B cell (primary cell): ENCODE measurements at regions not wholly inside any gene's neighbourhood (a gene's known extent, or its start where the extent isn't known, plus 50 kb on each side); places are given as distances from the start of the nearest gene placed in this dataset.

ENCODE experiments used
- ATAC-seq: fragments of 200-7000 bp; cut with Tn5 transposase; one replicate; pipeline ENCODE4 v1.10.0; 2021; ENCODE audit warnings: low read depth, mild to moderate bottlenecking, moderate number of reproducible peaks, moderate library complexity
- CTCF ChIA-PET: fragments of 350-600 bp; sonication (Branson Sonifier 250); formaldehyde crosslinking; loops from one replicate; lab custom pipeline; 2021; ENCODE audit warnings: antibody characterized with exemption, inconsistent platforms; lab: Charles Lee
- POLR2A ChIA-PET: fragments of 350-600 bp; sonication (Branson Sonifier 250); formaldehyde crosslinking; loops from one replicate; lab custom pipeline; 2021; ENCODE audit warnings: antibody characterized with exemption; lab: Charles Lee
- DNase-seq: peaks from one replicate; pipeline ENCODE4 v3.0.0; 2013
- H2AFZ ChIP-seq: 2 replicates; pipeline ENCODE4 v1.6.1; 2012; ENCODE audit warnings: mild to moderate bottlenecking, low read depth, low read length; ENCODE audit not compliant: insufficient read depth, poor library complexity, severe bottlenecking
- H3K27ac ChIP-seq, 2 donors: 1 replicate in 1 of 2; 2 replicates in 1 of 2; pipeline ENCODE4 v1.5.1; 2012 to 2013; ENCODE audit warnings: low read length in 2 of 2, mild to moderate bottlenecking in 2 of 2, moderate library complexity in 1 of 2
- H3K27me3 ChIP-seq, 4 experiments: fragments of 200-600 bp in 1 of 4; sonication (generic) in 1 of 4; replicated peaks in 1 of 4; 1 replicate in 2 of 4; 2 replicates in 2 of 4; pipeline versions ENCODE4 v1.6.1 to v1.7.0; 2013 to 2016; ENCODE audit warnings: low read length in 3 of 4, mild to moderate bottlenecking in 2 of 4, mixed read lengths in 1 of 4, moderate library complexity in 1 of 4; ENCODE audit not compliant: insufficient read depth in 4 of 4, control insufficient read depth in 3 of 4; ENCODE audit errors: control extremely low read depth in 1 of 4
- H3K36me3 ChIP-seq, 2 experiments: replicated peaks in 1 of 2; 1 replicate in 1 of 2; 2 replicates in 1 of 2; pipeline versions ENCODE4 v1.6.1 to v1.7.1; 2013; ENCODE audit warnings: low read length in 1 of 2; ENCODE audit not compliant: insufficient read depth in 2 of 2, control insufficient read depth in 1 of 2; ENCODE audit errors: control extremely low read depth in 1 of 2, extremely low read depth in 1 of 2
- H3K4me1 ChIP-seq, 2 donors: fragments of 200-600 bp in 1 of 2; sonication (generic) in 1 of 2; 1 replicate in 1 of 2; 2 replicates in 1 of 2; pipeline versions ENCODE4 v1.5.1 to v1.6.1; 2013 to 2017; ENCODE audit warnings: low read length in 2 of 2; ENCODE audit not compliant: control insufficient read depth in 2 of 2, insufficient read depth in 2 of 2
- H3K4me2 ChIP-seq: replicated peaks from 2 replicates; pipeline ENCODE3; 2012; ENCODE audit warnings: mild to moderate bottlenecking, low read depth, low read length; ENCODE audit not compliant: poor library complexity, severe bottlenecking
- H3K4me3 ChIP-seq, 5 experiments: fragments of 200-600 bp in 1 of 5; sonication (generic) in 1 of 5; 1 replicate in 3 of 5; 2 replicates in 2 of 5; pipeline versions ENCODE4 v1.5.1 to v1.7.0; 2011 to 2016; ENCODE audit warnings: low read length in 4 of 5, mild to moderate bottlenecking in 4 of 5, low read depth in 2 of 5, control low read depth in 1 of 5, moderate library complexity in 1 of 5; ENCODE audit not compliant: insufficient read depth in 1 of 5; ENCODE audit errors: control extremely low read depth in 1 of 5, extremely low read depth in 1 of 5
- H3K79me2 ChIP-seq: fragments of 200-600 bp; sonication (generic); one replicate; pipeline ENCODE4 v1.6.0; 2016; ENCODE audit warnings: low read length; ENCODE audit not compliant: control insufficient read depth, insufficient read depth
- H3K9ac ChIP-seq: fragments of 200-600 bp; sonication (generic); 2 replicates; pipeline ENCODE4 v1.6.1; 2017; ENCODE audit warnings: mild to moderate bottlenecking, low read length, moderate library complexity
- H3K9me3 ChIP-seq, 3 donors: one replicate each; pipeline versions ENCODE4 v1.6.1 to v1.7.1; 2013; ENCODE audit warnings: low read length in 2 of 3; ENCODE audit not compliant: control insufficient read depth in 2 of 3, insufficient read depth in 1 of 3; ENCODE audit errors: control extremely low read depth in 1 of 3
- H4K20me1 ChIP-seq: 2 replicates; pipeline ENCODE4 v1.6.0; 2012; ENCODE audit warnings: mild to moderate bottlenecking, low read length; ENCODE audit not compliant: insufficient read depth, control insufficient read depth, poor library complexity, severe bottlenecking
- H3K27ac Mint-ChIP-seq: one replicate; pipeline ENCODE4 v1.8.0; 2021; ENCODE audit warnings: mixed read lengths
- H3K27me3 Mint-ChIP-seq: one replicate; pipeline ENCODE4 v1.8.0; 2021; ENCODE audit warnings: mixed read lengths
- H3K4me1 Mint-ChIP-seq: one replicate; pipeline ENCODE4 v1.8.0; 2021; ENCODE audit warnings: mixed read lengths
- H3K4me3 Mint-ChIP-seq: one replicate; pipeline ENCODE4 v1.8.0; 2021; ENCODE audit warnings: mixed read lengths
- H3K9me3 Mint-ChIP-seq: one replicate; pipeline ENCODE4 v1.8.0; 2022; ENCODE audit warnings: mixed read lengths; ENCODE audit not compliant: insufficient read depth
- CTCF ChIP-seq: fragments of 200-600 bp; IDR thresholded peaks from one replicate; pipeline ENCODE4 v1.8.0; 2022; ENCODE audit warnings: antibody characterized with exemption, mild to moderate bottlenecking
- EZH2 ChIP-seq: IDR thresholded peaks from 2 replicates; pipeline ENCODE4 v1.6.1; 2012; ENCODE audit warnings: borderline replicate concordance, low read depth, mild to moderate bottlenecking, moderate library complexity, low read length; ENCODE audit not compliant: insufficient read depth, poor library complexity, severe bottlenecking
- WGBS: methylation state at CpG from one replicate; pipeline ENCODE4 v1.1.5; 2013; ENCODE audit warnings: missing lambda C conversion rate; ENCODE audit not compliant: insufficient coverage; 5-methylcytosine and 5-hydroxymethylcytosine counted together
- intact Hi-C: fragments of 100-400 bp; cut with micrococcal nuclease; formaldehyde crosslinking; loops from one replicate; pipeline ENCODE4 v1.10.0; 2022

GRCh38 chr1:193543259-193543658 is 356.8 kb upstream of the B3GALT2 start:
- H3K27me3 ChIP-seq = no peaks in the 10 kb centered on the region
- peaks cover 28% of the 10 kb centered on the region for H3K4me1 Mint-ChIP-seq
- ChIA-PET POLR2A (no interaction called here), CTCF (no interaction called here)
- H3K9me3 ChIP-seq = no peaks in the 10 kb centered on the region
- no peaks in the 10 kb centered on the region for H3K36me3 ChIP-seq
- WGBS = 96% methylated on average over 2 of the region's 4 CpGs
- no peaks in the 10 kb centered on the region for H4K20me1 ChIP-seq
- no peak overlapping the region for H3K27ac Mint-ChIP-seq
- no peaks in the 10 kb centered on the region for H3K79me2 ChIP-seq
- H3K9me3 Mint-ChIP-seq = no peaks in the 10 kb centered on the region
- peaks cover 20 to 27% of the 10 kb centered on the region in 2 donors for H3K4me1 ChIP-seq
- H3K4me3 ChIP-seq = no peak overlapping the region
- TF ChIP-seq CTCF = no peak
- no peak for TF ChIP-seq EZH2
- ATAC-seq (no peak), DNase-seq (no peak)
- H3K9ac ChIP-seq = no peak overlapping the region
- no peak overlapping the region for H2AFZ ChIP-seq
- intact Hi-C loops = no loop called here
- no peak overlapping the region for H3K27ac ChIP-seq
- no peak overlapping the region for H3K4me3 Mint-ChIP-seq
- H3K4me2 ChIP-seq = no peak overlapping the region
- no peaks in the 10 kb centered on the region for H3K27me3 Mint-ChIP-seq

GRCh38 chr1:193542690-193543089 is 356.3 kb upstream of the B3GALT2 start:
- H3K36me3 ChIP-seq = no peaks in the 10 kb centered on the region
- no peak for ATAC-seq
- no peaks in the 10 kb centered on the region for H3K27me3 ChIP-seq
- CTCF ChIA-PET = no interaction called here
- TF ChIP-seq EZH2 = no peak
- TF ChIP-seq CTCF = no peak
- H3K27ac Mint-ChIP-seq = no peak overlapping the region
- H3K9me3 ChIP-seq = no peaks in the 10 kb centered on the region
- H3K79me2 ChIP-seq = no peaks in the 10 kb centered on the region
- no peaks in the 10 kb centered on the region for H3K27me3 Mint-ChIP-seq
- no peak overlapping the region for H3K9ac ChIP-seq
- 43% methylated on average over 1 of the region's 1 CpG for WGBS
- peaks cover 25 to 33% of the 10 kb centered on the region in 2 donors for H3K4me1 ChIP-seq
- POLR2A ChIA-PET = no interaction called here
- no peak overlapping the region for H2AFZ ChIP-seq
- H3K4me1 Mint-ChIP-seq = peaks cover 32% of the 10 kb centered on the region
- intact Hi-C loops = no loop called here
- H3K4me3 ChIP-seq = no peak overlapping the region
- no peaks in the 10 kb centered on the region for H3K9me3 Mint-ChIP-seq
- H4K20me1 ChIP-seq = no peaks in the 10 kb centered on the region
- no peak overlapping the region for H3K27ac ChIP-seq
- H3K4me3 Mint-ChIP-seq = no peak overlapping the region
- no peak overlapping the region for H3K4me2 ChIP-seq
- DNase-seq = no peak
